SIG-M5 treated with dmso at 0.1 percent for 504 hours (cell line): ENCODE measurements at regions not wholly inside any gene's neighbourhood (a gene's known extent, or its start where the extent isn't known, plus 50 kb on each side); places are given as distances from the start of the nearest gene placed in this dataset.
A peak's percentile ranks its signal among the peaks of the same experiment; 100 is the strongest.
"Not testable (repeated sequence)": the region's sequence is repeated elsewhere in the genome, so short reads cannot be mapped to it uniquely, and the experiment has no call there.

Experiments used
- DNase-seq: peaks from one replicate; lab custom pipeline; 2025; ENCODE audit not compliant: unreplicated experiment; lab: John Stamatoyannopoulos, UW

GRCh38 chr6:51213811-51214210, 395.1 kb downstream of the TFAP2B start:
- DNase-seq: no peak

- no peak for DNase-seq
Observed at GRCh38 chr6:51214442-51214841, 395.8 kb downstream of the TFAP2B start.

GRCh38 chr6:51218181-51218580, 399.5 kb downstream of the TFAP2B start:
- no peak for DNase-seq

DNA sequence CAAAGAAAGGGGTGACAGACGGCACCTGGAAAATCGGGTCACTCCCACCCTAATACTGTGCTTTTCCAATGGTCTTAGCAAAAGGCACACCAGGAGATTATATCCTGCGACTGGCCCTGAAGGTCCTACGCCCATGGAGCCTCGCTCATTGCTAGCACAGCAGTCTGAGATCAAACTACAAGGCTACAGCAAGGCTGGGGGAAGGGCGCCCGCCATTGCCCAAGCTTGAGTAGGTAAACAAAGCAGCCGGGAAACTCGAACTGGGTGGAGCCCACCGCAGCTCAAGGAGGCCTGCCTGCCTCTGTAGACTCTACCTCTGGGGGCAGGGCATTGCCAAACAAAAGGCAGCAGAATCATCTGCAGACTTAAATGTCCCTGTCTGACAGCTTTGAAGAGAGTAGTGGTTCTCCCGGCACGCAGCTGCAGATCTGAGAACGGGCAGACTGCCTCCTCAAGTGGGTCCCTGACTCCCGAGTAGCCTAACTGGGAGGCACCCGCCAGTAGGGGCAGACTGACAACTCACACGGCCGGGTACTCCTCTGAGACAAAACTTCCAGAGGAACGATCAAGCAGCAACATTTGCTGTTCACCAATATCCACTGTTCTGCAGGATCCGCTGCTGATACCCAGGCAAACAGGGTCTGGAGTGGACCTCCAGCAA, 406.0 kb downstream of the TFAP2B start:
- DNase-seq: not testable (repeated sequence)

DNA sequence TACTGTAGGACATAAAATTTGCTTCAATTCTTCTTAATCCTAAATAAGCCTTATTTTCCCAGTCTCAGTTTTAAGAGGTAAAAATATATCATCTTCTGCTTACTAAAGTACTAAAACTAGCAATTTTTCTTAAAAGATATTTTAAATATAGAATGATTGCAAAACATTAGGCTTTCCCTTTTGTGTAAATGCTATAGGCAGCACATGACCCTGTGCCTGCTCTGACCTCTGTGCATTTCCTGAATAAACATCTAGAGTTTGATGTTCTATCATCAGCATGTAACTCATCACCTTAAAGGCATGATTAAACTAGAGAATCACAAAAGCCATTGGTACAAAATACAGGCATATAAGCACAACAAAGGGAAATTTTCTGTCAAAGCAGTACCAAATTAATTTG, 422.7 kb downstream of the TFAP2B start:
- DNase-seq: no peak

DNA sequence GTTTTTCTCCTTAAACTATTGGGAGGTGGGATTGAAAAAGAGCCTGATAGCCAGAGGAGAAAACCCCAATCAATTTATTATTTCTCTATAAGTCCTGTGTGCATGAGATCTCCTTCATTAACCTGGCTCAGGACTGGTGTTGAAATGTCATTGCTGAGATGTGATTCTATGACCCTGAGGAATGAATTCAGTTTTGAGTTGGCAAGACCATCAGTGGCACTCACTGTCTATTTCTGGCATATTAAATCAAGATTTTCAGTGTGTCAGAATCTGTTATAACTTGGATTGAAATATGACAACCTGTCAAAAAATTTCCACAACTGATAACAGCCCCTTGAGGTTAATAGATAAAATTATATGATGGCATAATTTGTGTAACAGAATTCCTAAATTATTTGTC, 431.1 kb downstream of the TFAP2B start:
- DNase-seq: no peak

- DNase-seq: no peak
Observed at GRCh38 chr6:51250317-51250716, 431.6 kb downstream of the TFAP2B start.

- no peak for DNase-seq
Observed at GRCh38 chr6:51257938-51258337, 439.3 kb downstream of the TFAP2B start.

GRCh38 chr6:51260003-51260402, 441.3 kb downstream of the TFAP2B start:
- no peak for DNase-seq

- DNase-seq: no peak
Observed at GRCh38 chr6:51261691-51262090, 443.0 kb downstream of the TFAP2B start.

- DNase-seq: no peak
Observed at GRCh38 chr6:51265426-51265825, 446.8 kb downstream of the TFAP2B start.

DNA sequence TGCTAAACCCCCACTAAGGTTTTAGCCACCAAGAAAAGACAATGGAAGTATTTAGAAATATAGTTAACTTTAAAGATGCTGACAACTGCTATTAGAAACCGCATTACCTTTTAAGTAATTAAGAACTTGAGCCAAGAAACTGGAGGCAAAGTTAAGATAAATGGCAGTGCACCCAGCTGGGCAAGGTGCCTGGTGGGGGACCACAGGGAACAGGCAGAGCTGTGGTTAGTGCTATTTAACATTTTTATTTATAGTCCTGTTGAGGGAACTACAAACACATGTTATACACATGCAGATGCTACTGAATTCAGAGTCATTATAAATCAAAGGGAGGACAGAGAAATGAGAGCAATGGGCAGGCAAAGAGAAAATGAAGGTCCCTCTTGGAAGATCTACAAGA, 447.9 kb downstream of the TFAP2B start:
- DNase-seq: no peak

GRCh38 chr6:51268666-51269065, 450.0 kb downstream of the TFAP2B start:
- no peak for DNase-seq

DNA sequence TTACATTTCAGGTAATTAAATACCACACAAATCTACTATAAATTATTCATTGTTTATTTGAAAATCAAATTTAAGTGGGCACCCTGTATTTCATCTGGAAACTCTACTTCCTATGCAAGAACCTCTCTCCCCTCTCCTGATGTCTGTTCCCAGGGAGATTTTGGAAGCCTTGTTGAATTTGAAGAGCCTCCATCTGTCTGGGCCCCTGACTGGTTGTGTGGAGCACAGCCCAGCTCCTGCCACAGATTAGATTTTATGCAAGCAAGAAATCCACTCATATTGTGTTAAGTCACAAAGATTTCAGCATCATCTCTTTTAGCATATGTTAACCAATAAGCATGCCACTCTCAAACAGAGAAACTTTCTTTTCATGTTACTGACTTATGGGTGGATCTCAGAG, 451.2 kb downstream of the TFAP2B start:
- no peak for DNase-seq

GRCh38 chr6:51271615-51272014, 452.9 kb downstream of the TFAP2B start:
- no peak for DNase-seq

DNA sequence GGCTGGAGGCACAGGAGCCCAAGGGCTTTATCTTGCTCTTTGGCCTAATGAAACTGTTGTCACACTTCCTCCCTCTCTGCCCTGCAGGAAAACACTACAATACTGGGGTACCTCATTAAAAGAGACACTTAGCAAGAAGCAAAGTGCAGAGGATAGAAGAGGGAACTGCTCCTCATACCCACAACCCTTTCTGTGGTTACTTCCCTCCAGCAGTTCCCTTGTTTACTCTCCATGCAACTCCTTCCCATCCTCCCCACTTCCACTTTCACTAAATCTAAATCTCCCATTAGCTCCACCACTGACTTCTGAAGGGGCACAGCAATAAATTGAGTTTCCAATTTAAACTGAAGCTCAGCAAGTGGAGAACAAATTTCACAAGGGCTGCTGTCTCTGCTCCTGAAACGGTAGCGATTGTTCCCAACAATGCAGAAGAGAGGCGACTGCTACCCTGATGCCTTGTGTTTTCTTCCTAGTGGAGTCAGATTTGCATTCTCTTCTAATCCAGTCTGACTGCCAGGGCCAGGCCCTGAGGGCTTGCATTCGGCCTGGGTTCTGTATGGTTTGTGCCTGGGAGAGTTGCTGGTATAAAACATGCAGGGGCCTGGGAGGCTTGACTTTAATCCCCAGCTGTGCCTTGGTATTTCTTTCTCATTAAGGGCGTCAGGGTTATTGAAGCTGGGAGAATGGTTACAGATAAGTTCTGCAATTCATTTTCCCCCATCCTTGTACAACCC, 454.7 kb downstream of the TFAP2B start:
- peak; percentile 4 for DNase-seq

- DNase-seq: no peak
Observed at GRCh38 chr6:51277474-51277873, 458.8 kb downstream of the TFAP2B start.

DNA sequence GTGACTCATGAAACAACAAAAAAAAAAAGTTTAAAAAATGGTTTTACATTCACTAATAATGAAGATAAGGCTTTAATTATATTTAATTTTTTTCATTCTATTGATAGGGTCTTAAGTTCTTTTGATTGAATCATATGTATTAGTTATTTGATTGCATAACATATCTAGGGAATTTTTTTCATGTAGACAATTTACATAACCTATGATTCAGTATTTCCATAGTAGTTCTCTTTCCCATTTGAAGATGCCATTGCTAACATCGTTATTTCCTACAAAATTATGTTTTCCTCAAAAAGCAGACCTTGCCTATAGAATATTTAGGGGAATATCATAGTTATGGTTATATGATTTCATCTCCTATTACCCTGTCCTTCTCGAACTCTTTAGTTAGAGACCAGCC, 463.4 kb downstream of the TFAP2B start:
- DNase-seq: no peak

DNA sequence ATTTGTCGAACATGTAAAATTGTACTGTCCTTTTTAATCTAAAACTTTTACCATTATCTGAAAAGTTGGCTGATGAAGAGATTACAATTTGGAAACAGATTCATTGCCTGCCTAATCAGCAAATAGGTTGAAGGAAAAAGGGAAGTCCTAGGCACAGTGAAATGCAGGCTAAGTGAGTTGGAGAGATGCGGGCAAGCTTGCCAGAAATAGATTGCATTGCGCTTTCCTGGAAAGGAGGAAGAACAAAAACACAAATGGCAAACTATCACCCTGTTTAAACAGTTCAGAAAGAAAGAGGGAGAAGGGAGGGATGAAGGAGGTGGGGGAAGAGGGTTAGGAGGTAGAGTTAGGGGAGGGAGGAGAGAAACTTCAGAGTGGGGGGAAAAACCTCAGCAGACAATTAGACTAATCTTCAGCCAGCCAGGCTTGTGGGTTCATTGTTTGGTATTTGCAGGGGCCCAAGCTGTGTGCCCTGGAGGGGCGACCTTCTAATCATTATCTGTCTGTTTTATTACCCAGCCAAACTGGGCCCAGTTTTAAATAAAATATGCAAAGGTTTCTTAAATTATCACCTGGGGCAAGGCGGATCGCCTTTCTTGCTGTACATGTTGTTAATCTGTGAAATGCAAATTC, 465.2 kb downstream of the TFAP2B start:
- DNase-seq: no peak

- no peak for DNase-seq
Observed at GRCh38 chr6:51285876-51286275, 467.2 kb downstream of the TFAP2B start.

DNA sequence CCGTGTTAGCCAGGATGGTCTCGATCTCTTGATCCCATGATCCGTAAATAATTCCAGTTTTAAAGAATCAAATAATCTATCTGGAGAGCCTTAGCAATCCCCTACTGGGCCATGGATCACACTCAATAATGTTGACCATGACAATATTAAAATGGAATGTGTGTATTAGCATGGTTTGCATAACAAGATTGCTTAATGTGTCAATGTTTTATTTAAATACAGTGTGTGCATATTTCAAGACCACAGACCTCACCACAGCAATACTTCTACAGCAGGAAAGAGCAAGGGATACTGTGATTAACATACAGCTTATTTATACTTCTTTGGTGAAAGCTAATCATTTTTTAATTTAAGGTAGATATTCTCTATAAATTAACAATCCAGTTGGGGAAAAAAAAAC, 470.4 kb downstream of the TFAP2B start:
- DNase-seq: no peak

DNA sequence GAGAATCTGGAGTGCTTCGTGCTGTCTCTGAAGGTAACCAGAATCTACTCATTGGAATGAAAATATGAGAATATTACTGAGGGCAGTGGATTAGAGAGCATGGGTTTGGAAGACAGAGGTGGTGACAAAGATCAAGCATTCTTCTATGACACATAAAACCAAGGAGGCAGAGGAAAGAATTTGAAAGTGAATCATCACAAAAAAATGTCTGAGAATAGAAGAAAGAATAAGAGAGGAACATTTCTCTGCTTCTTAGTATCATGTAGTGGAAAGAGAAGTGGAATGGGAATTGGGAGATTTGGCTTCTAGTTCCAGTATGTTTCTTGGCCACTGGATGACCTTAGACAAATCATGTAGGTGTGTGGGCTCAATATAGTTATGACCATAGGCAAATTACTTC, 474.0 kb downstream of the TFAP2B start:
- no peak for DNase-seq
